ENCODE measurements at regions not wholly inside any gene's neighbourhood (a gene's known extent, or its start where the extent isn't known, plus 50 kb on each side); places are given as distances from the start of the nearest gene placed in this dataset.
A peak's percentile ranks its signal among the peaks of the same experiment; 100 is the strongest.

- DNase-seq: no peak
Observed at GRCh38 chr10:113376428-113376827, 176.4 kb upstream of the HABP2 start.

DNA sequence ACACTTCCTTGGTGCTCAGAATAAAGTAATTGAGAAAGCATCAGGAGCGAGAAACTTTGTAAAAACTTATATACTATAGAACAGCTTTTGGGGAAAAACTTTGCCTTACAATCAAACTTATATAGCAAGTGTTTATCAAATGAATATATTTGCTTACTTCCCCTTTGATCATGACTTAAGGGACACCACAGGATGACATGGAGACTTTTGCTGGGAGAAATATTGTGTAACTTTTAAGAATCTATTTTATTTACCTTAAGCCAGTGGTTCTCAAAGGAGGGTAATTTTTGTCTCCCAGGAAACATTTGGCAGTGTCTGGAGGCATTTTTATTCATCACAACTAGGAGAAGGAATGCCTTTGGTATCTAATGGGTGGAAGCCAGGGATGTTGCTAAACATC, 173.8 kb upstream of the HABP2 start:
- DNase-seq: no peak

- no peak for DNase-seq
Observed at GRCh38 chr10:113381416-113381815, 171.4 kb upstream of the HABP2 start.

DNA sequence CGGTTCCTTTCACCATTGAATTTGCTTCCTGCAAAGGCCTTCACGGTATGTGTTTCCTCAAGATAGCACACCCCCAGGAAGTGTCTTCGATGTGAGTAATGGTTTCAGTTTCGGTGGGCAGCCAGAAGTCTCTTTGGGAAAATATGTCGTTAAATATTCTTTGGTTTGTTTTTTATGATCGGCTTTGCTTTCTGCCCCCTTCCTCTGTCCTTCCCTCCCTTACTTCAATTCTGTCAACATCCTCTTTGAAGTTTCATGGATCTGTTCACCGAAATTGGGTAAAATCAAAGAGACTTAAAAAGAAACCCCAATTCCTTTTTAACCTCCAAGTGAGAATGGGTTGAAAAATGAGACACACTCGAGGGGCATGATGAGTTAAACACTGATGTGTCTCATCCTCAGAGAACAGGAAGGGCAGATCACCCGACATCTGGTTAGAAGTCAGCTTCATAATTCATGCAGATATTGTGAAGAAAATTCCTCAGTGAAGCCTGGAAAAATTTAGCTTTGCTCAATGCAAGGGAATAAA, 170.8 kb upstream of the HABP2 start:
- DNase-seq: no peak

- DNase-seq: no peak
Observed at GRCh38 chr10:113382691-113383090, 170.2 kb upstream of the HABP2 start.

DNA sequence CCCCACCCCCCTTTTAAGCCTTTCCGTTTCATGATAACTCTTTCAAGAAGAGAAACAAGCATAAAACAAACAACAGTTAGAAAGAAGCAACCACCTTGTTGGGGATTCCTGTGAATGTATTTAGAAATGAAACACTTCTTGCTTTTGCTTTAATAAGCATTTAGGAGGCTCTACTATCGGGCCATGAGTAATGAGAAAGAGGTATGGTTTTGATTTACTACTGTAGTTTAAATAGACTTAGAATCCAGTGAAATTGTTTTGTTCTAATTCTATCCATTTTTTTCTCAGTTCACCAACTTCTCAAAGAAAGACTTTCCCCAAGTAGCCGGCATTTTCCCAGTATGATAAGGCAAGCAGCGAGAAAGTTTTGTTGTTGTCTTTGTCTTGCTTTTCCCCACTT, 168.7 kb upstream of the HABP2 start:
- DNase-seq: no peak

- peak; percentile 47 to 50 for DNase-seq
Observed at GRCh38 chr10:113385021-113385999, 167.5 kb upstream of the HABP2 start.

DNA sequence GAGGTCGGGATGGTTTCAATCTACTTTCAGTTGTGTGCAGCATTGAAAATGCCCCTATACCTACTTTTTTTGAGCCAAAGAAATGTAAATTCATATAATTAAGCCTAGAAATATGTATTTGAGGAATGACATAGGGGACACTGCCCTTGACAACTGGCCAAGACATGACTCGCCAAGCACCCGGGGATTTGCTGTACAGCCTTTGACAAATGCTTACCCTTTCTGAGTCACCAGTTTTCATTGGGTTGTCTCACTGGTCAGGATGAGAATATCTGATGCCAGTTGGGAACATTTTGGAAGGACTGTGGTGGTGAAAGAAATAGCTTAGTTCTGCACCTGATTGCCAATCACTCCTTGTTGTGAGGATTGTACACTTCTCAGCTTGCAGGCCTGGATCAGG, 166.8 kb upstream of the HABP2 start:
- DNase-seq: no peak

DNA sequence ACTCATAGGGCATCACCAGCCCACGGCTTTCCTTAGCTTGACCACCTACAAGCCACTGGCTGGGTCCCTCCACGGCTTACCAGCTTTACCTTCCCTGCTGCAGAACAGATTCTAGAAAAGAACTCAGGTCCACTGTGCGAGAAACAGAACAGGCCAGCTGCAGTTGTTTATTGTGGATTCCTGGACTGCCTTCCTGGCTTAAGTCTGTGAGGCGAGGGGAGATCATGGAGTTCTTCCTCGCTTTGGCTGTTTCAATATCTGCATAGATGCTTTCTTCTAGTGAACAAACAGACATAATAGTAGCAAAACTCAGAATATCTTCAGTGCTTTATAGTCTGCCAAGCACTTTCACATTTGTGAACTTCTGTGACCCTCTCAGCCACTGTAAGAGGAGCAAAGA, 162.9 kb upstream of the HABP2 start:
- no peak for DNase-seq

DNA sequence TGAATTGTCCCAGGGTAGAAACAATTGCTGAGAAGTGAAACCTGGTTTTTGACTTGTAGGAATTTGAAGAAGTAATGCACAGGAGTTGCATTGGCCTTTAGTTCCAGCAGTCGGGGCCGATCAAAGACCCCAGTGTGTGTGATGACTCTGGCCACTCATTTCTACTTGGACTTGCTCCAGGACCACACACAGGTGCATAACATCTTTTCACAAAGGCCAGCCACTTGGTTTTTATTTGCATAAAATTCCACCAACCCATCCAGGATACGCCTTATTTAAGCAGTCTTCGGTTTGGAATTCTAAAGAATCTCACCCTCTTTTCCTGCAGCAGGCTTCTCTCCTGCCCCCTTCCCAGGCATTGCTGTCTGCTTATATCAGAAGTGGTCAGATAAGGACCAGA, 162.0 kb upstream of the HABP2 start:
- DNase-seq: no peak

- DNase-seq: no peak
Observed at GRCh38 chr10:113397047-113397446, 155.8 kb upstream of the HABP2 start.

DNA sequence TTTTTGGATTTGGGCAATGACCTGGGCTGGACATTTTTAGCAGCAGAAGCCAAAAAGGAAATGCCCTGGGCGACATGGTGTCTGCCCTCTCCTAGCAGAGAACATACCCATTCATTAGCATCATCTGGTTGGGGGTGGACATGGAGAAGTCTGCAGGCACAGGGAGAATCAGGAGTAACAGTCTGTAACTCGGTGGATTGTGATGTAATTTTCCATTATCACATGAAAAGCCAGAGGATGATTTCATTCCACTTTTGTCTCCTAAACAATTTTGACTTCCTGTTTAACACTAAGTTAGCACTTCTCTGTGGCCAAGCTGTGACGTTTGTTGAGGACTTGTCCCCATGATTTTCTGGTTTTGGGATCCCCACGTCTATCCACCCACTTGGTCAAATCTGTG, 153.8 kb upstream of the HABP2 start:
- no peak for DNase-seq

- DNase-seq: no peak
Observed at GRCh38 chr10:113402602-113403001, 150.3 kb upstream of the HABP2 start.

DNA sequence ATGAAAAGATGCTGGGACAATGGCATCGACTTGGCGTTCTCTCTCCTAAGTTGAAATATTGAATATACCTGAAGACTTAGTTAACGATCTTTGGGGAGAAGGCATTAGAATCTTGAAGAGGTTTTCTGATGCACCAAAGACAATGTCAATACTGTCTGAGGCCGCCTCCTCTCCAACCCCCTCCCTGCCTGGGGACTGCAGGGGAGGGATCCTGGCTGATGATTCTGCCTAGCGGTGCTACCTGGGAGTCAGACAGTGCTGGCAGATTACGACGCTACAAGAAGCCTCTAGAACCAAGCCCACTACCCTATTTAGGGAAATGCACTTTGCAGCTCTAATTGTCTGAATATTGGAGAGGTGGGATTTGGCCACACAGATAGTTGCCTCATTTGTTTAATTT, 145.6 kb upstream of the HABP2 start:
- DNase-seq: no peak

DNA sequence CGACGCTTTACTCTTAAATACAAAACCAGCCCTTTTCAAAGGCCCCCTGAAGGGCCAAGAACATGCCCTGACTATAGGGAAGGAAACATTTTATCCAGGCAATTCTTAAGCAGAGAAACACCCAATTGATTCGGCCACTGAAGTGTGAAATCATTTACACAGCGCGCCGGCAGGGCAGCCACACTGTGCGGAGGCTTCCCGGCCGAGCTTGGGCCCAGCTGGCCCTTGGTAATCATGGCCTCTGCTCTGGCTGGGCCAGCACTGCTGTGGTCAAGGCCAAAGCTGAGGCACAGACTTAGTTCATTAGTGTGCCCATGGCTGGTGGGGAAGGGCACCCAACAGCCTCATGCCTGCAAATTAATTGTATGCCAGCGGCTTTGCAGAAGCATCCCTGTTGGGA, 143.7 kb upstream of the HABP2 start:
- DNase-seq: no peak

GRCh38 chr10:113410618-113411017, 142.2 kb upstream of the HABP2 start:
- no peak for DNase-seq

GRCh38 chr10:113411456-113411855, 141.4 kb upstream of the HABP2 start:
- DNase-seq: no peak

- no peak for DNase-seq
Observed at GRCh38 chr10:113412161-113412560, 140.7 kb upstream of the HABP2 start.

- DNase-seq: no peak
Observed at GRCh38 chr10:113414543-113414942, 138.3 kb upstream of the HABP2 start.

- DNase-seq: no peak
Observed at GRCh38 chr10:113415246-113415645, 137.6 kb upstream of the HABP2 start.

GRCh38 chr10:113420057-113420732, 132.7 kb upstream of the HABP2 start:
- DNase-seq: no peak

- DNase-seq: no peak
Observed at GRCh38 chr10:113420733-113421675, 131.8 kb upstream of the HABP2 start.

DNA sequence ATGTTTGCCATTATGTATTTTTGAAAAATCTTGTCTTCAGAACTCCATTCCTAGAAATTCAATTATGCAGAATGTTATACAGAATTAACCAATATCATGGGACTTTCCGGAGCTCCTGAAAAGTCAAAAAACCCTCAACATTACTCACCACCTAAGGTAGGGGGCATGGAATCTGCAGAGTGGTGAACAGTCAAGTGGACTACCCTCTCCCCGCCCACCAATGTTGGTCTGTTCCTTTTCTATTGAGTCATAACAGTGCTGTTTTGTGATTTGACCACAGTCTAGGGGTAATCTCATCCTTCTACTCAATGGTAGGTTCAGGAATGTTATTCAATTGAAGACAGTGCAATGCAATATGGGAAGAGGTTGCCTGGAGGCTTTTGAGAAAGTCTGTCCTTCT, 130.5 kb upstream of the HABP2 start:
- DNase-seq: no peak

Data from stimulated activated CD4-positive, alpha-beta T cell treated with anti-CD3 and anti-CD28 coated beads, Interleukin-2, amount 100 ng/mL, for 24 hours (primary cell).